ENCODE measurements at regions not wholly inside any gene's neighbourhood (a gene's known extent, or its start where the extent isn't known, plus 50 kb on each side); places are given as distances from the start of the nearest gene placed in this dataset.
"Not testable (repeated sequence)": the region's sequence is repeated elsewhere in the genome, so short reads cannot be mapped to it uniquely, and the experiment has no call there.

DNA sequence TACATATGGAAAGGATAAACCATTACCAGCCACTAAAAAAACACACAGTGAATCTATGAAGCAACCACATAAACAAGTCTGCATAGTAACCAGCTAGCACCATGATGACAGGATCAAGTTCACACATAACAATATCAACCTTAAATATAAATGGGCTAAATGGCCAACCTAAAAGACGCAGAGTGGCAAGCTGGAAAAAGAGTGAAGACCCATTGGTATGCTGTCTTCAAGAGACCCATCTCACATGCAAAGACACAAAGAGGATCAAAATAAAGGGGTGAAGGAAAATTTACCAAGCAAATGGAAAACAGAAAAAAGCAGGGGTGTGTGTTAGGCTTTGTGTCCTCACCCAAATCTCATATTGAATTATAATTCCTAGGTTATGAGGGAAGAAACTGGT lies 909.2 kb downstream of the EPHA7 start:
- no peak for DNase-seq (ENCODE audit: low spot score)

DNA sequence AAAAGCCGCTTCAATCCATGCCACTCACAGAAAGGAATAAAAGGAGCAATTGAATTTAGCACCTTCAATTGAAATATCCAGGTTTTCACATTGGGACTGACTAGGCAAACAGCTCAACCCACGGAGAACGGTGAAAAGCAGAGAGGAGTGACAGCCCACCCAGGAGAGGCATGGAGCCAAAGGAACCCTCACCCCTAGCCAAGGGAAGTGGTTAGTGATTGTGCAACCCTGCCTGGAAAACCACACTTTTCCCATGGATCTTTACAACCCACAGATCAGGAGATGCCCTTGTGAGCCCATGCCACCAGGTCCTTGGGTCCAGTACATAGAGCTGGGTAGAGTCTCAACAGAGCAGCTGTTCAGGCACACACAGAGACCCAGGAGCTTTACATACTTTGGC lies 911.8 kb downstream of the EPHA7 start:
- no peak for DNase-seq (ENCODE audit: low spot score)

DNA sequence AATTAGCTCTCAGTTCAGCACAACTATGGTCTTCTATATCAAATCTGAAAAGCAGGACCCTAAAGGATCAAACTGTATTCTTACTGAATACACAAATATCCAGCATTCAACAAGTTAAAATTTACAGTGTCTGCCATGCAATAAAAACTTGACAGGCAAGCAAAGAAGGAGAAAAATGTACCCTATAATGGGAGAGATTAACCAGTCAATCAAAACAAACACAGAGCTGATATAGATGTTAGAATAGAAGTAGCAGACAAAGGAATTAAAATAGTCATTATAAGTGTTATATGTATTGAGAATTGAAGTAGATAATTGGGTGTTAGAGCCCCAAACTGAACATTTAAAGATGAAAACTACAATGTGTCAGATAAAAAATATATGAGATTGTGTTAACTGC lies 914.9 kb downstream of the EPHA7 start:
- DNase-seq (ENCODE audit: low spot score): no peak

DNA sequence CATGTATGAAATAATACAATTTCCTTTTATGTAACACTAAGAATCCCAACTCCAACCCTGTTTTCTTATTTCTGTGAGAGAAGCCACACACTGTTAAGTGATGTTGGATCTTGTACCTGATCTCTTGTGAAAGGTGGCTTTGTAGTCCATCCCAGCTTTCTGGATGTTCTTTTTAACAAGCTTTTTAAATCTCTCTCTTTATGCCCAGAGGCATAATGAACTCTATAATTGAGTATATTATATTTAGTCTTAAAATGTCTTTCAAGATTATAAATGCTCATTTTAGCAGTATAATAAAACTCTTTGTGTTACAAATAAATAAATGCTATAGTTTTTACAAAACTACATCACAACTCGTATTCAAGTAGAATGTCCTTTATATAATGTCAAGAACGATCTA lies 922.1 kb downstream of the EPHA7 start:
- DNase-seq (ENCODE audit: low spot score): no peak

DNA sequence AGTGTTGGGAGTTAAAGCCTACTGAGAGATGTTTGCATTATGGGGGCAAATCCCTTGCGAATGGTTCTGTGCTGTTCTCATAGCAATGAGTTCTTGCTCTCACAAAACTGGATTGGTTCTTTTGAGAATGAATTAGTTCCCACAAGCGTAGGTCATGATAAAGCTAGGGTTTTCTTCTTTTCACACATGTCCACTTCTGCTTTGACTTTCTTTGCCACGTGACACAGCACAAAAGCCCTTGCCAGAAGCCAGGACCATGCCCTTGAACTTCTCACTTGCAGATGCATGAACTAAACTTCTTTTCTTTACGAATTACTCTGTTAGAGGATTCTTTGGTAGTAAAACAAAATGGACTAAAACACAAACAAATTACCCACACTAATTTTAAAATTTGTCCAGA lies 922.8 kb downstream of the EPHA7 start:
- DNase-seq (ENCODE audit: low spot score): no peak

DNA sequence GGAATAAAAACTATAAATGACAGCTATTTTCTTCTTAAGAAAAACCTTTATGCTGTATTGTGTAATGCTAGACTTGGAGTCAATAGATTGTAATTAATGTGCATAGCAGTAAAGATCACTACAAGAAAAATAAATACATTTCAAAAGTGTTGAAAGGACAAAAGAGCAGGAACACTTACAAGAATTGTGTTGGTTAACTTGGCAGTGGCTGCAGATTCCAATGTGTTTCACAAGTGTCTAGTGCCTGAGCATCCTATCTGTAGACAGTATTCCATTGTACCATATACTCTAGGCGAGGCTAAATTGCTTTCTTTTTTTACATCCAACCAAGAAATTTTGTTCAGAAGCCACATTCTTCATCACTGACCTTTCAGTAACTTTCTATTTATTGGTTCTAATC lies 924.1 kb downstream of the EPHA7 start:
- no peak for DNase-seq (ENCODE audit: low spot score)

DNA sequence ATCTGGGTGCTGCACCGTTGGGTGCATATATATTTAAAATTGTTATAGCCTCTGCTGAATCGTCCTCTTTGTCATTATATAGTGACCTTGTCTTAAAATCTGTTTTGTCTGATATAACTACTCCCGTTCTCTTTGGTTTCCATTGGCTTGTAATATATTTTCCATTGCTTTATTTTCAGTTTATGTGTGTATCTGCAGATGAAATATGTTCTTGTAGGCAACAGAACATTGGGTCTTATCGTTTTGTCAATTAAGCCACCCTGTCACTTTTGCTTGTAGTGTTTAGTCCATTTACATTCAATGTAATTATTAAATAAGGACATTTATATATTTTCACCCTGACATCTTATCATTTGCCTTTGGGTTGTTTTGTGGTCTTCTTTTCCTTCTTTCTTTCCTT lies 933.9 kb downstream of the EPHA7 start:
- no peak for DNase-seq (ENCODE audit: low spot score)

DNA sequence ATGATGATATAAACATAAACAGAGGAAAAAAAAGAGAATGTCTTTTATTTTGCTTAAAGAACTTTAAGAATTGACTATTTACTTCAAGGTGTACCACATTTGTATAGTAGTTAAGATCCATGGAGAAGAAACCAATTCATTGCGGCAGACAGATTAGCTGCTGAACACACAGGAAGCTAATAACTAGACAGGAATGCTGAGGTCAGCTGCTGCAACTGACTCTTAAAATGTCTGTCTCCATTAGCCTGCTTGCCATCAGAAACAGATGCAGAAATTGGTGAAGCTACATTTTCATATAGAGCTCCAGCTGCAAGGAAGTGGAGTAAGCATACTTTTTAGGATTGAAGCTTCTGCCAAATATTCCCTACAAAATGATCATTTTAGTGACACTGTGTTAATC lies 939.5 kb downstream of the EPHA7 start:
- no peak for DNase-seq (ENCODE audit: low spot score)

DNA sequence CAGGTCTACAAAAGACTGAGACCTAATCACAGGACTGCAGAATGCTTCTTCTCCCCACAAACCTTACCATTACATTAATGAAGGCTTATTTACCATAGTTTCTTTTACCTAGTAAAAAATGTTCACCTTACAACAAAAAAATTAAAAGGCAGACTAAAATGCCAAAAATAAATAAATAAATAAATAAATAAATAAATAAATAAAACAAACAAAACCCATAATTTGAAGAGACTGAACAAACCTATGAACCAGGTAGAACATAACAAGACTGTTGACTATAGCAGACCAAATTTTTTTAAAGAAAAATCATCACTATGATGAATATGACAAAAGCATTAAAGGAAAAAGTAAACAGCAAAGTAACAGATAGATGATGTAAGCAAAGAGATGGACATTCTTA lies 946.3 kb downstream of the EPHA7 start:
- no peak for DNase-seq (ENCODE audit: low spot score)

DNA sequence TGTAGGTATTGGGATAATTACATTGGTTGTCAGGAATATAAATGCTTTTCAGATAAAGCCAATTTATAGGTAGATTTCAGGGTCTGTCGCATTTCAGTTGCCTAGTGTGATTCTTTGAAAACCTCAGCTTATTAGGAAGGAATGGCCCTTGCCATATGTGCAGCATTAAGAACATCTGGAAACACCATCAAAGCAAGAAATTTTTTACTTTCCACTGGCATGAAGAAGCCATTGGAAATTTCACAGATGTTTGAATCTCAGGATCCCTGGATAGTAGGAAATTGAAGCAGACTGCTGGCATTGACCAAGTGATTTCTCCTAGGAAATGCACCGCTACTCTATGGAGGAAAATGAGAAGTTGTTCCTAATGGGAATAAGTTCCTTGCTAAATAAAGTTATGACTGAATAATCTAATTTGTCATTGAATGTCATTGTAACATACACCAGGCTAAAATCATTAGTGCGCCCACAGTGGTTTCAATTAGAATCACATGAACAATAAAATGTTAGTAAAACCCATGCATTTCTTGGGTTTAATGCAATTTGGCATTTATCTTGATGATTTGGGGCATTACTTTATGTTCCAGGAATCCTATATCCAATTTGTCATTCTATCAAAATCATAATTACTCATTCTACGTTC lies 950.1 kb downstream of the EPHA7 start:
- DNase-seq (ENCODE audit: low spot score): no peak

DNA sequence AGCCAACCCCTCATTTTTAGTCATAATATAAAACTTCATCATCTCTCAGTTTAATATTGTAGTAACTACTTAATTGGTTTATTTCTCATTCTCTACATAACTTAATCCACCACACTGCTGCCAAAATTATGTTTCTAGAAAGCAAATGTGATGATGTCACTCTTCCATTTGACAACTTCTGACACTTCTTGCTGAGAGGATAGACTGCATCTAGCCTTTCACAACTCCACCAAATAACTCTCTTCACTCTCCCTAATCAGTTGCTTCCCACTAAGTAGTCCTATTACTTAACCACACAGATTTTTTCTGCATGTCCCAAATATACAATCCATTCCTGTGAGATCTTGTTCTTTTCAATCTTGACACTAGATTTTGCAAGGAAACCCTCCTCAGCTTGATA lies 951.3 kb downstream of the EPHA7 start:
- no peak for DNase-seq (ENCODE audit: low spot score)

DNA sequence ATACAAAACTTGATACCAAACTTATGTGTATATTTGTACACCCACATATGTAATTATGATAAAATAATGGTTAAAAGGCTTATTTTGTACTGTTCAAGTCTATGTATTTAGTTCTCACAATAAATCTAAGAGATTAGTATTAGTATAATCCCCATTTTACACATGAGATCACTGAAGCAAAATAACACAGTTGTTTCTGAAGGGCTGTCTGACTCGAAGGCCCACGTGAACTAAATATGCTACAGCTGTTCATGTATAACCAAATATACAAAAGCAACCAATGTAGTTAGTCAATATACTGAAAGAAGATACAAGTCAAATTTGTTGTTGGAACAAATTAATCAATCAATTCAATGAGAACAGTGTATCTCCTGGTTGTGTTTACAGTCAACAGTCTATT lies 959.2 kb downstream of the EPHA7 start:
- no peak for DNase-seq (ENCODE audit: low spot score)

DNA sequence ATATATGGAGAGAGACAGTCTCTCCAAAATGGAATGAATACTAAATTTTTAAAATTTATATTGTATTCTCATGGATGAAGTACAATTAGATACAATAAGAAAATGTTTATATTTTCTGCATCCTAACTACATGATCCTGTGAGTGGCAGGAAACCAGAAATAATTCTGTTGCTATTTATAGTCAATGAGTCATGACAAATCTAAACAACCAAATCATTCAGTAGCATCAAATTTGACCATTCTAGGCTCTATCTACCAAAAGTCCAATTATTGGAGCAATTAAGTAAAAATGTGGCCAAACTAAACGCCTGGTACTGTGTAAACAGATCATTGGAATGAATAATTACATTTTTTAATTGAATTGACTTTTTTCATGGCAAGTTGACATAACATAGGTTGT lies 959.8 kb downstream of the EPHA7 start:
- no peak for DNase-seq (ENCODE audit: low spot score)

DNA sequence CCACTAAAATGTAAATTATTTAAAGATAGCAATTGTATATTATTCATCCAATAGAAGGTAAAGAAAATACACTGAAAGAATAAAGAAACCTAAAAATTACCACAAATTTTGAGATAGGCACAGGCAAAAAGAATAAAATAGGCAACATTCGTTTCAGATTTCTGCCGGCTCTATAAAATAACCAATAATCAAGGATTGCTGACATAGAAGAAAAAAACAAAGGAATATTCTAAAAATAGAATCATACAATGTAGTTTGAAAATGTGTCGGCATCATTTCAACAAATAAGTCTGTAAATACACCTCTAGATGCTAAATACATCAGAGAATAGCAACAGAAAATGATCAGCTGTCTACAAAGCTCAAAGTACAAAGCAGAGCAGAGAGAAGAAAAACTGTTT lies 973.3 kb downstream of the EPHA7 start:
- no peak for DNase-seq (ENCODE audit: low spot score)

DNA sequence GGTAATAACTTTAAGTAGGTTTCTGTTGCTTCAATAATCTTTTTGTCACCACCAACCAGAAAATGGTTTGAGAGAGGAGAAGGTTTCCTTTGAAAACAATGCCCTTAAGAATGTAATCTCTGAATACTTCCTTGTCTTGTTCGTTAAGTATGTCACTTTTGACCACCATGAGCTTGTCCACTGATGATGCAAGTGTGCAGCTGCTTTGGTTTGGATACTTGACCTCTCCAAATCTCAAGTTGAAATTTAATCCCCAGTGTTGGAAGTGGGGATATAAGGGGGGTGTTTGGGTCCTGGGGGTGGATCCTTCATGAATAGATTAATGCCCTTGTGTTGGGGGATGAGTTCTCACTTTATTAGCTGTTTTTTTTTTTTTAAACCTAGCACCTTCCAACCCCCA lies 985.4 kb downstream of the EPHA7 start:
- no peak for DNase-seq (ENCODE audit: low spot score)

DNA sequence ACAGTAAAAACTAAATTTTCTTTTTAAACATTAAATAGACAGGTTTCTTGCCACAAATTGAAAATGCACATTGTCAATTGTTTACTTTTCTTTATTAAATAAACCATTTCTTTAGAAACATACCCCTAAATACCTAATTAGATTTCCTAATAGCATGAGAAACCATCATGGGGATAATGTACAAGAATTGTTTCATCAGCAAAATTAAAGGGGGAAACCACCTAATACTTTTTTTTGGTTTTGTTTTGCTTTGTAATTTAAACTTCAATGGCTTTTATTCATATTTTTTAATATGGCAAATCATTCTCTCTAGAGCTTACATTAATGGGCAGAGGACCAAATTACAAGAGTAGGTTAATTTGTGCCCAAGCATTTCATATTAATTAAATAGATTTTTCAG lies 987.9 kb downstream of the EPHA7 start:
- DNase-seq (ENCODE audit: low spot score): no peak

DNA sequence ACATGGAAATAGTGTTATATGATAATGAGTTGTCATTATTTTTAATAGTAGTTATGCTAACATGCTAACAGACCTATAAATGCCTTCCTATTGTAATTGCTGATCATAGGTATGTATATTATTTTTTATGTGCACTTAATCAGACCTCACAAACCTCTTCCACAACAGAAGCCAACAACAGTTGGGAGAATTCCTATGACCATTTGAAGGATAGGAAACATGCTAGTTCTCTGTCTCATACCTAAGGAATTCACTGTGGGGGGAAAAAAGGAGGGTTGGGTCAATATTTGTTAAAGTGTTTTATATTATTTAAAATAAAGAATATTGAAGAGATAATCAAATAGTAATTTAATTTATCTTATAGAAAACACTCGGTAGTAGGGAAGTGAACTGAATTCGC lies 990.9 kb downstream of the EPHA7 start:
- DNase-seq (ENCODE audit: low spot score): no peak

DNA sequence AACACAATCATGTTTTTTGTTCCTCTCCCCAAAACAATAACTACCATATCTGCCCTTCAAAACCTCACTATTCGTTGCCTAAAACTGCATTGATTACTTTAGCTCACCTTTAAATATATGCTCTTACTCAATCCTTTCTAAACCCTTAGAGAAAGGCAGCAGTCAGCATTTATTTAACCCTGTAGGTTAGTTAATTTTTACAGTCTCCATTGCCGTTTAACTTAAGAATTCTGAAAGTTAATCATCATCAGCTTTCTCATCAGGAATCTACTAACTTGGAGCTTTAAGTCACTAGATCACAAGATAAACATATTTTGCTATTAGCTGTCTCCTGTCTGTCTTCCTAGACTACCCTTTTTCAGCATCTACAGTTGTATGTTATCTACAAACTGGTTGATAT lies 991.9 kb downstream of the EPHA7 start:
- no peak for DNase-seq (ENCODE audit: low spot score)

DNA sequence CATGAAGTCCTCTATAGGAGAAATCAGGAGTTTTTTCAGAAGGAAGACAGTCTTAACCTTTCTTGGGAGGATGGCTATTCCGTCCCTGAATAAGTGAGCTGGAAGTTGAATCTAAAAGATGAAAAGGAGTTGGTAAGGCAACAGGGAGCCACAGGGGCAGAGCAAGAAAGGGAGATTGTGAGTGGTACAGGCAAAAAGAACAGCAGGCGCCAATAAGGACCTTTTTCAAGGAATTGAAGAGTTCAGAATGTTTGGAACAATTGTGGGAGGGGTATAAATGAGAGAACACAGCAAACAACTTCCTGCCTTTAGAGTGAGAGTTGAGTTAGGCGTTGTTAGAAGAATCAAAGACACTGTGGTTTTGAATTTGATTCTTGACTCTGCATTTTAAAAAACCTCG lies 1003.7 kb downstream of the EPHA7 start:
- DNase-seq (ENCODE audit: low spot score): no peak

DNA sequence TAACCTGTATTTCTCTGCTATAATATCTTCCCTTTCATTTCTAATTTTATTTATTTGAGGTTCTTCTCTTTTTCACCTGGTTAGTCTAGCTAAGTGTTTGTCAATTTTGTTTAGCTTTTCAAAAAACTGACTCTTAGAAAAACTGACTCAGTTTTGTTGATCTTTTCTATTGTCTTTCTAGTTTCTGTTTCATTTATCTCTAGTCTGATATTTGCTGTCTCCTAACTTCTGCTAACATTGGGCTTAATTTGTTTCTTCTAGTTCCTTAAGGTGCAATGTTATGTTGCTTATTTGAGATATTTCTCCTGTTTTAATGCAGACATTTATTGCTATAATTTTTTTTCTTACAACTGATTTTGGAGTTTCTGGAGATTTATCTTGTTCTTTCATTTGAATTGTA lies 1011.0 kb downstream of the EPHA7 start:
- no peak for DNase-seq (ENCODE audit: low spot score)

DNA sequence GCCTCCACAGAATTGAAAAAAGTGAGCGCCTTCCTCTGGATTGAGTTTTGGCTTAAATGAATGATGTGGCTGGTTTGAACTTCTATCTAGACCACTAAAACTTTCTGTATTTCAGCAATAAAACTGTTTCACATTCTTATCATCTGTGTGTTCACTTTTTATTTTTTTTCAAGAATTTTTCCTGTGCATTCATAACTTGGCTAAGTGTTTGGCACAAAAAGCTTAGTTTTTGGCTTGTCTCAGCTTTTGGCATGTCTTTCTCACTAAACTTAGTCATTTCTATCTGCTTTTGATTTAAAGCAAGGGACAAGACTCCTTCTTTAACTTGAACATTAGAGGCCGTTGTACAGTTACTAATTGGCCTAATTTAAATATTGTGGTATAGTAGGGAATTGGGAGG lies 1015.1 kb downstream of the EPHA7 start:
- DNase-seq (ENCODE audit: low spot score): no peak

DNA sequence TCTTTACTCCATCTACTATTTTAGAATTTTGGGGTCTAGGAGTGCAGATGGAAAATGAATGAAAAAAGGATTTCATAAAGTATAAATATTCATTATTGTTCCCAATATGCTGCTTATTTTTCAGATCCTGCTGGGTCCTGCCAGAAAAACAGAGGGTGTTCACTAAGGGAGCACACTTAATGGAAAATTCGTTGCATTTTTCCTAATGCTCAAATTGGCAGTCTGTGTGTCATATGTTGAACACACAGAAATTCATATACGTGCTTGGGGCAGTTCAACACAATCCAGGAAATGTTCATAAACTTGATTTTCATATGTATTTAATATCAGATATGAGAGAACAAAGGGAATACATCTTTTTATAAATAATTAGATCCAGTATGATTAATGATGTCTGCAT lies 1019.4 kb downstream of the EPHA7 start:
- no peak for DNase-seq (ENCODE audit: low spot score)

DNA sequence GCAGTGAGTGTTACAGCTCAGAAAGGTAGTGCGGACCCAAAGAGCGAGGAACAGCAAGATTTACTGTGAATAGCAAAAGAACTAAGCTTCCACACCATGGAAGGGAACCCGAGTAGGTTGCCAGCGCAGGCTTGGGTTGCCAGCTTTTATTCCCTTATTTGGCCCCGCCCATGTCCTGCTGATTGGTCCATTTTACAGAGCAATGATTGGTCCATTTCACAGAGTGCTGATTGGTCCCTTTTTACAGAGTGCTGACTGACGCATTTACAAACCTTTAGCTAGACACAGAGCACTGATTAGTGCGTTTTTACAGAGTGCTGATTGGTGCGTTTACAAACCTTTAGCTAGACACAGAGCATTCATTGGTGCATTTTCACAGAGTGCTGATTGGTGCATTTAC lies 1030.7 kb downstream of the EPHA7 start:
- DNase-seq (ENCODE audit: low spot score): not testable (repeated sequence)

DNA sequence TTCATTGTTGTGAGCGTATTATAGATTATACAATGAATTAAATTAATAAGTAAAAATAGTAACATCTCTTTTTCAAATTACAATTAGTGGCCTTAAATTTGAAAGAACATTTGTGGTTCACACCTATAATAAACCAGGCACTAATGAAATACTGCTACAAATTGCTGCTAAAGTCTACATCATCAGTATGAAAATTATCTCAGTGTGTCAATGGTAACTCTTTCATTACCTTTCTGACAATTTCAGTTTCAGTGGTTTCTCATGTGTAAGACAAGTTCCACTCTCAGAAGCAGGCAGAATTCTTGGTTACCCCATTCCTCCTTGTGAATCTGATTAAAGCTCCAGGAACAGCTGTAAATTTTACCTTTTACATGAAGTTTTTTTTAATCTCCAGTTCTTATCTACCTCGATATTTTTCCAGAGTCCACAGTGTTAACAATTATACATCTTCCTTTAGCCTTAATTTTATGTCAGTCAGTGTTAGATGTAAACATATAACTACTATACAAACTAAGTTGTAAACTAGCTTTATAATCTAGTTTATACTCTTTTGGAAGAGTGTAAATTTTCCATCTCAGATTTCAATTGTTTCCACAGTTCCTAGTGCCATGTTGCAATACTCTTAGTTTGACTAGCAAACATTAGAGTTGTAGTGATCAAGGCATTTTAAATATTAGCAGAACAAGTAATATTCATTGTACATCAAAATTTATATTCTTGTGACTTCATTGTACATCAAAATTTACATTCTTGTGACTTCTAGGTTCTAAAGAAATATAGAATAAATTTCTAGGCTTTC lies 1038.4 kb downstream of the EPHA7 start:
- DNase-seq (ENCODE audit: low spot score): no peak
